Activated naive CD8-positive, alpha-beta T cell treated with anti-CD3 and anti-CD28 coated beads, Interleukin-2, amount 50 U/mL, for 24 hours (primary cell): ENCODE measurements at regions not wholly inside any gene's neighbourhood (a gene's known extent, or its start where the extent isn't known, plus 50 kb on each side); places are given as distances from the start of the nearest gene placed in this dataset.

Source experiments
- ATAC-seq: fragments of 150-1000 bp; cut with Tn5 transposase; one replicate; pipeline ENCODE4 v1.10.0; 2021
- DNase-seq: peaks from one replicate; pipeline ENCODE4 v3.0.0; 2021
- H3K27ac Mint-ChIP-seq: one replicate; pipeline ENCODE4 v1.8.0; 2021; ENCODE audit warnings: mild to moderate bottlenecking, mixed read lengths
- H3K27me3 Mint-ChIP-seq: one replicate; pipeline ENCODE4 v1.8.0; 2021; ENCODE audit warnings: mixed read lengths
- H3K36me3 Mint-ChIP-seq: one replicate; pipeline ENCODE4 v1.8.0; 2021; ENCODE audit warnings: low read depth, mixed read lengths
- H3K4me1 Mint-ChIP-seq: one replicate; pipeline ENCODE4 v1.8.0; 2021; ENCODE audit warnings: mixed read lengths
- H3K4me3 Mint-ChIP-seq: one replicate; pipeline ENCODE4 v1.8.0; 2021; ENCODE audit warnings: mild to moderate bottlenecking, moderate library complexity, mixed read lengths
- H3K9me3 Mint-ChIP-seq: one replicate; pipeline ENCODE4 v1.8.0; 2021; ENCODE audit warnings: mixed read lengths

DNA sequence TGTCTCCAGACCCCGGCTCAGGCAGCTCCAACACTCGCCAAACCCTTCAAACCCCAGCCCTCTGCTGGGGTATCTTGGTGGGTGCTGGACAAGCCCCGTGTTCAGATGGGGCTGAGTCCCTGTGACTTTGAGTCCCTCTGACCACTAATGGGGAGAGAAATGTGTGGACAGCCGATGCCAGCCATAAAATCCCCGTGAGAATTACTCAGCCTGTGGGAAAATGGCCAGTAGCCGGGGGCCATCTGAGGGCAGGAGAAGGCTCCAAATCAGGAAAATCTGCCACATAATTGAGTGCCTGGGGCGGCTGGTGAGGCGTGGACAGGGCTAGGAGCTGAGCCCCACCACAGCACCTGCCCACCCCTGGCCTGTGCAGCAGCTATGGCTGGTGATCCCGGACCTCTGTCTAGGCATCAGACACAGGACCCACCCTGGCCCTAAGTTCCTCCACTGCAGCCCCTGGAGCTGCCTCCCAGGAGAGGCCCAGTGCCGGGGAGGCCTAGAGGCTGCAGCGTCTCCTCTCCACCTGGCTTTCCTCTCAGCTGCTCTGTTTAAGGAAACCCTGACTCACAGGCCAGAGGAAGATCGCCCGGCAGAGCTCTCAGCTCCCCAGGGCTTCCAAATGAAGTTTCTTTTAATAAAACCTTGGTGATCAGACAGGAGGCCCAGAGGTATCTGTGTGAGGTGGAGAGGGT is 53.7 kb upstream of the SLCO4A1 start:
- no peak overlapping the region for H3K4me3 Mint-ChIP-seq
- H3K9me3 Mint-ChIP-seq, result no peaks in the 10 kb centered on the region
- H3K27ac Mint-ChIP-seq, result no peak overlapping the region
- DNase-seq (no peak), ATAC-seq (no peak)
- no peaks in the 10 kb centered on the region for H3K36me3 Mint-ChIP-seq
- H3K27me3 Mint-ChIP-seq, result peaks cover 23% of the 10 kb centered on the region
- peaks cover 2% of the 10 kb centered on the region for H3K4me1 Mint-ChIP-seq

DNA sequence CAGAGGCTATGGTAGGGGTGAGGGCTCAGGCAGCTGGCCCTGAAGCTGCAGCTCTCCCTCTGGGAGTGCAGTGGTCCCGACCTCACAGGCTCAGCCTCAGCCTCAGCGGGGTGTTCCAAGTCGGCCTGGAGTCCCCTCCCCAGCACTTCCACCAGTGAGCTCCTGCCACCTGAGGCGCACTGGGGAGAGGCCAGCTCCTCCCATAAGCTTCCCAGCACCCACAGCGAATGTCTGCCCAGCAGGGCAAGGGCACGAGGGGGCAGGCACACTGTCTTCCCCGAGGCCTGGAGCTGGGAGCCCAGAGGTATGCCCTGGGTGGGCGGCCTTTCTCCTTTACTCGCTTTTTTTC is 53.2 kb upstream of the SLCO4A1 start:
- peaks cover 2% of the 10 kb centered on the region for H3K4me1 Mint-ChIP-seq
- no peak overlapping the region for H3K27ac Mint-ChIP-seq
- DNase-seq (no peak), ATAC-seq (no peak)
- no peak overlapping the region for H3K4me3 Mint-ChIP-seq
- H3K27me3 Mint-ChIP-seq, result peaks cover 23% of the 10 kb centered on the region
- H3K9me3 Mint-ChIP-seq, result no peaks in the 10 kb centered on the region
- H3K36me3 Mint-ChIP-seq, result no peaks in the 10 kb centered on the region

DNA sequence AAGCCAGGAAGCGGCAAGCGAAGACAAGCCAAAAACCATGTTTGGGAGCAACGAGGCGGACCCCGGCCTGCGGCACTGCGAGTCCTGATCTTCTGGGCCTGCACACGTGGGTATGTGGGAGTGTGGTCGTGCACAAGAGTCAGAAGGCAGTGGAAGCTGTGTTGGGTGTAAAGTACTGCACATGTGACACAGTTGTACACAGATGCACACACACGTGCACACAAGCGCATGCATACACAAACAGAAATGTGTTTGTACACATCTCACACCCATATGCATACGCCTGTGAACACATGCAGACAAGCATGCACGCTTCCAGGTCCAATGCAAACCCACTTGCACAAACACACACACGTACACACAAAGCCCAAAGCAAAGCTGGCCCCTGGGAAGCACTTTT is 52.6 kb upstream of the SLCO4A1 start:
- H3K4me3 Mint-ChIP-seq, result no peak overlapping the region
- no peaks in the 10 kb centered on the region for H3K36me3 Mint-ChIP-seq
- no peaks in the 10 kb centered on the region for H3K9me3 Mint-ChIP-seq
- H3K27ac Mint-ChIP-seq, result no peak overlapping the region
- DNase-seq, result no peak
- H3K27me3 Mint-ChIP-seq, result peaks cover 20% of the 10 kb centered on the region
- H3K4me1 Mint-ChIP-seq, result peaks cover 2% of the 10 kb centered on the region
- ATAC-seq, result no peak

DNA sequence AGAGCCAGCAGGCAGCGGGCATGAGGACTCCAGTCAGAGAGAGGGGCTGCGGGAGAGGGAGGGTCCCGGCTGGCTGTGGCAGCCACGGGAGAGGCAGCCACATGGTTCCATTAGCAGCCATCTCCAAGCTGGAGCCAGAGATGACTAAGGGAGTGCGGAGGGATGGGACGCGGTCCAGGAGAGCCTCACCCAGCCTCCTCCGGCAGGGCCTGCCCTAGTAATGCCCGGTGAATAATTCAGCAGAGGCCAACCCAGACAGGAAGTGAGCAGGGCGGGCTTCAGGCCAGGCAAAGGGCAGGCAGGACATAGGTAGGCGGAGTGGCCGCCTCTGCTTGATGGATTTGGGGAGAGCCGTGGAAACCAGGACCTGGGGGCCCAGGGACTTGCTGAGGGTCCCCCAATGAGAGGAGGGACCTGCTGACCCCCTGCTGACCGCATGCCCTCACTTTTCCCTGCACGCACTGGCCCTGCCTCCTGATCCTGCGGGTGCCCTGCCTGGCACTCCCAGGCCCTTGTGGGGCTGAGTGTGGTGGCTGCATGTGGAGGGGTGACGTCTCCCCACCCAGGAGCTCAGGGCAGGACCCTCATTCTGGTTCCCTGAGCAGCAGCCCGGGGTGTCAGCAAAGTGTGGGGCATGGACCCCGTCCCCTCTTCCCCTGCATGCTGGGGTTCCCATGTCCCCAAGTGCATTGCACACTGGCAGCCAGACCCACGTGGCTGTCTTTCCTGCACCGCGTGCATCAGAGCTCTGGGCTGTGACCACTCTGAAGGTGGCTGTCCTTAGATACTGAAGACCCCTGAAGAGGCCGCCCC is 51.8 kb upstream of the SLCO4A1 start:
- Mint-ChIP-seq H3K36me3 (no peaks in the 10 kb centered on the region), H3K27ac (no peak overlapping the region), H3K27me3 (peaks cover 22% of the 10 kb centered on the region), H3K9me3 (no peaks in the 10 kb centered on the region), H3K4me3 (no peak overlapping the region), H3K4me1 (peaks cover 4% of the 10 kb centered on the region)
- ATAC-seq (no peak), DNase-seq (no peak)

DNA sequence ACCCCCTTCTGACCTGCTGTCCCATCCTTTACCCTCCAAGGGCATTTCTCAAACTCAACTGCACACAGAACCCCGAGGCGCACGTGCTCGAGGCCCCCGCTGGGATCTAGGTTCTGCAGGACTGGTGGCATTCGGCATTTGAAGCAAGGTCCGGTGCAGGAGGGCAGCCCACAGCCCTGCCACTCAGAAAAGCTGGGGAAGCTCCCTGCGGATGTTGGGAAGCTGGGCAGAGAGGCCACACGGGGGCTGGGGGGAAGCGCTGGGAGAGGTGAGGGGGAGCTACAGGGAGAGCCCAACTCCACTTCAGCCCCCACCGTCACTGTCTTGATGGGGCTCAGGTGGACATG is 51.2 kb upstream of the SLCO4A1 start:
- Mint-ChIP-seq H3K4me3 (no peak overlapping the region), H3K27ac (no peak overlapping the region), H3K36me3 (no peaks in the 10 kb centered on the region), H3K9me3 (no peaks in the 10 kb centered on the region), H3K27me3 (peaks cover 23% of the 10 kb centered on the region), H3K4me1 (peaks cover 4% of the 10 kb centered on the region)
- DNase-seq, result no peak
- no peak for ATAC-seq

DNA sequence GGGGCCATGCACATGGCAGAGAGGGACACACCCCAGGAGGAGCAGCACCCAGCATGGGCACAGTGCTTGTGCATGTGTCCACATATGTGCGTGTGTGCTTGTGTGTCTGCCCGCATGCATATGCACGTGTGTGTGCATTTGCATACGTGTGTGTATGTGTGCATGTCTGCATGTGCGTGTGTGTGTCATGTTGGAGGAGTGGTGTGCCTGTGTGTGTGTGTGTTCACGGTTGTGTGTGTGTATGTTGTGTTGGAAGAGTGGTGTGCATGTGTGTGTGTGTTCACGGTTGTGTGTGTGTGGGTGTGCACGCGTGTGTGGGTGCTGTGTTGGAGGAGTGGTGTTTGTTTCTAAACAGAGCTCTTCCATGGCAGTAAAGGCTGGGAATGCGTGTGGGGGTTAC is 50.7 kb upstream of the SLCO4A1 start:
- DNase-seq, result no peak
- no peaks in the 10 kb centered on the region for H3K36me3 Mint-ChIP-seq
- peaks cover 24% of the 10 kb centered on the region for H3K27me3 Mint-ChIP-seq
- H3K27ac Mint-ChIP-seq, result no peak overlapping the region
- H3K9me3 Mint-ChIP-seq, result no peaks in the 10 kb centered on the region
- peaks cover 4% of the 10 kb centered on the region for H3K4me1 Mint-ChIP-seq
- no peak overlapping the region for H3K4me3 Mint-ChIP-seq
- ATAC-seq, result no peak
